ENCODE measurements at regions not wholly inside any gene's neighbourhood (a gene's known extent, or its start where the extent isn't known, plus 50 kb on each side); places are given as distances from the start of the nearest gene placed in this dataset.

DNA sequence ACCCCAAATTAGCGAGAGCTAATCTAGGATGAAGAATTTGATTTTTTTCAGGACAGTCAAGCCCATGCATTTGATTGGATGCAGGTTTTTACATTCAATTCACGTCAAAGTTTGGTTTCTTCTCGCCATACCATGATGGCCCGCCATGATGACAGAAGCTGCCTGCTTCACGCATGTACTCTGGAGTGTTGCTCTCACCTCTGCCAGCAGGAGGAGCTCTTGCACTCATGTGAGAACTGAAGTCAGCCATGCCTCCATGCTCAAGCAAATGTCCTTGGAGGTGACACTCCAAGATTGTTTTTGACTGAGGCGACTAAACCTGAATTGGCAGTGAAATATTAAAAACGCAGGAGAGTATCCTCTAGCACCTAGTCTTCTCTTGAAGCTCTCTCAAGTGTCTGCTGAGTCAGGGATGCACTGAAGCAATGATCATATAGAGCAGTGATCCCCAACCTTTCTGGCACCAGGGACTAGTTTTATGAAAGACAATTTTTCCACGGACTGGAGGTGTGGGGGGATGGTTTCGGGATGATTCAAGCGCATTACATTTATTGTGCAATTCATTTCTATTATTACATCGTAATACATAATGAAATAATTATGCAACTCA is 120.9 kb downstream of the SAMMSON start:
- DNase-seq = peak; percentile 28

DNA sequence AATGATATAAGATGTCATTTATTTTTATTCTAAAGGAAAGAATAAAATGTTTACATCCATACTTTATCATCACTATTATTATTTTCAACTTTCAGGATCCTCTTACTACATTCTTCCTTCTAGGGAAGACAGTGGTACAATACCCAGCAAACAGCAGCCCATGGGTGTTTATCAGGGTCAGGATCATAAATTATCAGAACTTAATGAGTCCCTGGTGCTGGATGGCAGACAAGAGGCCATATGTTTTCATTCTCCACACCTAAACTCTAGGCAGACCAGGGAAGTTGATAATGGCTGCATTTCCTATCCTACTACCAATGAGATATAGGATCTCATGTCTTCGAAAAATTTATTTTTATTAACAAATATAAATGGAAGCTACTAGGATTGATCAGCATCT is 127.7 kb downstream of the SAMMSON start:
- DNase-seq = no peak

GRCh38 chr3:70137366-70137765 is 137.8 kb downstream of the SAMMSON start:
- DNase-seq = no peak

- DNase-seq = no peak
Observed at GRCh38 chr3:70138606-70139005, 139.1 kb downstream of the SAMMSON start.

Data from NK-92 treated with Interleukin-12 subunit alpha and Interleukin-12 subunit beta, amount 100 ng/mL, for 24 hours (cell line).